Mammary epithelial cell (primary cell): ENCODE measurements at regions not wholly inside any gene's neighbourhood (a gene's known extent, or its start where the extent isn't known, plus 50 kb on each side); places are given as distances from the start of the nearest gene placed in this dataset.

Experiments used
- CTCF ChIP-seq, 2 donors: IDR thresholded peaks in 1 of 2; conservative IDR thresholded peaks in 1 of 2; 2 replicates each; pipeline ENCODE4 v1.5.1; 2011 to 2012; ENCODE audit warnings: inconsistent platforms in 2 of 2, low read length in 2 of 2, mild to moderate bottlenecking in 2 of 2, control low read depth in 1 of 2, low read depth in 1 of 2; ENCODE audit not compliant: insufficient read depth in 1 of 2; ENCODE audit errors: extremely low read depth in 1 of 2
- EZH2 ChIP-seq: IDR thresholded peaks from 2 replicates; pipeline ENCODE4 v1.6.1; 2012; ENCODE audit warnings: low read length, inconsistent platforms, borderline replicate concordance

DNA sequence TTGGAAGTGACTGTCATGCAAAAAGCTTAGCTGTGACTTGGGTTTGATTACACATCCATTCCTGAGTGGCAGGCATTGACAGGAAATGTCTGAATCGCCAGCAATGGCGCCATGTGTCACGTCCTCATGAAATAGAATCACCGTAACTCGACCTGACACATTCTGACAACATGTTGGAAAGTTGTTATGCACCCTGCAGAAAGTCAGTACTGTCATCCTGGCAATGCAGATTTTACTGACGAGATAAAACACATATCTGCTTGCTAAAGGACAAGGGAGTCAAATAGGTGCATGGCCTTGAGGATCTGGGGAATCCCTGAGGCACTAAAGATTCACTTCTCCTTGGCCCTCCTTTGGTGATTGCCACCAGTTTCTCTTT is 344.2 kb downstream of the SPATA31D1 start:
- TF ChIP-seq CTCF (conservative IDR thresholded peaks at IDR 0.05 in 1 of 2, IDR thresholded peaks at IDR 0.05 in 1 of 2; ENCODE audit: extremely low read depth in 1 of 2, insufficient read depth in 1 of 2, low read depth in 1 of 2, low read length in 2 of 2) (no peak), EZH2 (no peak)
